ENCODE measurements at regions not wholly inside any gene's neighbourhood (a gene's known extent, or its start where the extent isn't known, plus 50 kb on each side); places are given as distances from the start of the nearest gene placed in this dataset.

- Histone ChIP-seq H3K4me3 (no peak overlapping the region), H3K27ac (no peak overlapping the region)
- TF ChIP-seq CTCF (IDR thresholded peaks at IDR 0.05): no peak
- DNase-seq (ENCODE audit: low spot score): no peak
Observed at GRCh38 chrX:137286423-137286822, 252.6 kb upstream of the GPR101 start.

GRCh38 chrX:137278825-137279224 lies 245.0 kb upstream of the GPR101 start:
- H3K27ac ChIP-seq: no peak overlapping the region
- no peak for TF ChIP-seq CTCF (IDR thresholded peaks at IDR 0.05)
- DNase-seq (ENCODE audit: low spot score): no peak
- no peak overlapping the region for H3K4me3 ChIP-seq

DNA sequence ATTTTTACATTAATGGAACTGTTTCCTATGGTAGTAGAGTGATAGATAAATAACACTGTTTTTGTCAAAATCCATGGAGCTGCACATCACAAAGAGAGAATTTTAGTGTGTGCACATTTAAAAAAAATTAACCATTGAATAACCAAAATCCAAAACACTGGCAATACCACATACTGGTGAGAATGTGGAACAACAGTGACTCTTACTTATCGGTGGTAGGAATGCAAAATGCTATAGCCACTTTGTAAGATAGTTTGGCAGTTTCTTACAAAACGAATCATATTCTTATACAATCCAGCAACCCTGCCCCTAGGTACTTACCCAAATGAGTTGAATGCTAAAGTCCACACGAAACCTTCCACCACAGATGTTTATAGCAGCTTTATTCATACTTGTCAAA lies 229.6 kb upstream of the GPR101 start:
- DNase-seq (ENCODE audit: low spot score): no peak
- H3K27ac ChIP-seq: no peak overlapping the region
- H3K4me3 ChIP-seq: no peak overlapping the region
- TF ChIP-seq CTCF (IDR thresholded peaks at IDR 0.05): no peak

DNA sequence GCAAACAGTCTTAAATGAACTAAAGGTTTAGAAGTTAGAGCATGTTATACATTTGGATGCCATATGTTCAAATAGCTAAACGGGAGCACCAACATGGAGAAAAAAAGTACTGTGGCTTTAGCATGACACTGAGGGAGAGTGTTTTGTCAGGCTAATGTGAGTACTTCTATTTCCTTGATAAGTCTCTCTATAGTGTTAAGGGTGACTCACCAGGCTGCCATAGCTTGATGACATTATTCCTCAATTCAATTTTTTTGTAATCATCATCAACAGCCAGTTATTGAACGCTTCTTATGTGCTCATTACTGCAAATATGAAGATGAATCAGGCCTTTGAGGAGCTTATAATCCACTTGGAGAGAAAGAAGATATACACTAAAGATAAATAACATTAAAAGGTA lies 211.4 kb upstream of the GPR101 start:
- no peak overlapping the region for H3K27ac ChIP-seq
- no peak overlapping the region for H3K4me3 ChIP-seq
- TF ChIP-seq CTCF (IDR thresholded peaks at IDR 0.05): no peak

DNA sequence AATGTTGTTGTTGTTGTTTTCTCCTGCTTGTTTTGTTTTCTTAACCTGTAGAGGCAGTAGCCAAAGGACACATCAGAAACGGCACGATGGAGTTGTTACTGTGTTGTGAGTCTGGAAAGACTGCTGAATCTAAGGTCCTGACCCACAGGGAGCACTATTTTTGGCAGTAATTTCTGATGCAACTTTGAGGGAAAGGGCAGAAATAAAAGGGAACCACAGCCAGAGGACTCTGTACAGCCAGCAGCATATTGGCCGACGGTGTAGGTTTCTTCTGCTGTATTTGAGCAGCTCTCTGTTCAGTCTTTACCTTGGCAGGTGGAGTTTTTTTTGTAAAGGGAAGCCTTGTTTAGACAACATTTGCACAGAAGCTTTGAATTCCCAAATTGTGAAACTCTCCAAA lies 203.0 kb upstream of the GPR101 start:
- no peak for TF ChIP-seq CTCF (IDR thresholded peaks at IDR 0.05)
- no peak overlapping the region for H3K4me3 ChIP-seq
- DNase-seq (ENCODE audit: low spot score): no peak
- H3K27ac ChIP-seq: no peak overlapping the region

More for the DNA sequence above, 211.4 kb upstream of the GPR101 start:
- DNase-seq (ENCODE audit: low spot score): no peak

GRCh38 chrX:137234651-137235402 lies 201.0 kb upstream of the GPR101 start:
- H3K4me3 ChIP-seq: no peak overlapping the region
- no peak for DNase-seq (ENCODE audit: low spot score)
- TF ChIP-seq CTCF (IDR thresholded peaks at IDR 0.05): no peak
- H3K27ac ChIP-seq: no peak overlapping the region

DNA sequence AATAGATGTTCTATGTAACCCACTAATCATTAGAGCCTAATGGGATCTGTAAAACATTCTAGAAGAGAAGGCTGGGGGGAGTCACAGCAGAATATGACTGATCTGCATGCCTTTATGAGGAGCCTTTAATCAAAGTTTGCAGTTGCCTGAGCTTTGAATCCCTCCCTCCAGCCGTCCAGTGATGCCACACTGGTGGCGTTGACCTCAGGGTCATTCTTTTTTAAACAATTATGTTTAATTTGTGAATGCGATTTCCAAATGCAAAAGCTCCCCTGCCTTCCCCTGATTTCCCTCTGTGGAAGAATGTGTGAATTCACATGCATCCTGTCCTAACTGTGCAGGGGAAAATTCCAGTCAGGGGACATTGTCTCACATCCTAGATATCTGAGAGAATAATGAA lies 199.7 kb upstream of the GPR101 start:
- no peak for DNase-seq (ENCODE audit: low spot score)
- H3K27ac ChIP-seq: no peak overlapping the region
- TF ChIP-seq CTCF (IDR thresholded peaks at IDR 0.05): no peak
- H3K4me3 ChIP-seq: no peak overlapping the region
